Endothelial cell (in vitro differentiated cells): ENCODE measurements at regions not wholly inside any gene's neighbourhood (a gene's known extent, or its start where the extent isn't known, plus 50 kb on each side); places are given as distances from the start of the nearest gene placed in this dataset.

Experiments used
- DNase-seq: peaks from one replicate; pipeline ENCODE4 v3.0.0; 2021; ENCODE audit warnings: low spot score
- H3K27ac Mint-ChIP-seq: one replicate; pipeline ENCODE4 v1.8.0; 2021; ENCODE audit warnings: mixed read lengths, inconsistent platforms; ENCODE audit not compliant: unreplicated experiment
- H3K27me3 Mint-ChIP-seq: one replicate; pipeline ENCODE4 v1.8.0; 2021; ENCODE audit warnings: mild to moderate bottlenecking, moderate library complexity, mixed read lengths, inconsistent platforms; ENCODE audit not compliant: unreplicated experiment
- H3K36me3 Mint-ChIP-seq: one replicate; pipeline ENCODE4 v1.8.0; 2021; ENCODE audit warnings: mild to moderate bottlenecking, low read depth, mixed read lengths, inconsistent platforms; ENCODE audit not compliant: unreplicated experiment
- H3K4me1 Mint-ChIP-seq: one replicate; pipeline ENCODE4 v1.8.0; 2021; ENCODE audit warnings: mild to moderate bottlenecking, mixed read lengths, inconsistent platforms; ENCODE audit not compliant: unreplicated experiment
- H3K4me3 Mint-ChIP-seq: one replicate; pipeline ENCODE4 v1.8.0; 2021; ENCODE audit warnings: mild to moderate bottlenecking, mixed read lengths, inconsistent platforms; ENCODE audit not compliant: unreplicated experiment
- H3K9me3 Mint-ChIP-seq: one replicate; pipeline ENCODE4 v1.8.0; 2021; ENCODE audit warnings: mixed read lengths, inconsistent platforms; ENCODE audit not compliant: unreplicated experiment
- TF ChIP-seq, protein P1 (sequence below): fragments of 200-600 bp; sonication (generic); IDR thresholded peaks from one replicate; pipeline ENCODE4 v1.5.0; 2021; ENCODE audit warnings: antibody characterized with exemption; ENCODE audit not compliant: unreplicated experiment

DNA sequence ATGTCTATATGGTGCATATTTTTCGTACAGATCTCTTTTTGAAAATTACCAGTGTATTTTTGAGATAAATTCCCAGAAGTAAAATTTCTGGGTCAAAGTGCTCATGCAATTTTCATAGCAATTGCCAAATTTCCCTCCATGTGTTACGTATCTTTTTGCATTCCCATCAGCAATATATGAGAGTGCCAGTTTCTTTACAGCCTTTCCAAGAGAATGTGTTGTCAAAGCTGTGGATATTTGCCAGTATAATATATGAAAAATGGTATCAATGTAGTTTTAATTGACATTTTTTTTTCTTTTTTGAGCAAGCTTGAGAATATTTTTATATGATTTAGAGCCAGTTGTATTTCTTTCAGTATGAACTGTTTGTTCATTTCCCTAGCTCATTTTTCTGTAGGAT, 399.0 kb upstream of the KLF12 start:
- no peak overlapping the region for H3K27ac Mint-ChIP-seq
- no peaks in the 10 kb centered on the region for H3K4me1 Mint-ChIP-seq
- no peak overlapping the region for H3K4me3 Mint-ChIP-seq
- no peak for DNase-seq
- no peaks in the 10 kb centered on the region for H3K36me3 Mint-ChIP-seq
- TF ChIP-seq, protein P1, sequence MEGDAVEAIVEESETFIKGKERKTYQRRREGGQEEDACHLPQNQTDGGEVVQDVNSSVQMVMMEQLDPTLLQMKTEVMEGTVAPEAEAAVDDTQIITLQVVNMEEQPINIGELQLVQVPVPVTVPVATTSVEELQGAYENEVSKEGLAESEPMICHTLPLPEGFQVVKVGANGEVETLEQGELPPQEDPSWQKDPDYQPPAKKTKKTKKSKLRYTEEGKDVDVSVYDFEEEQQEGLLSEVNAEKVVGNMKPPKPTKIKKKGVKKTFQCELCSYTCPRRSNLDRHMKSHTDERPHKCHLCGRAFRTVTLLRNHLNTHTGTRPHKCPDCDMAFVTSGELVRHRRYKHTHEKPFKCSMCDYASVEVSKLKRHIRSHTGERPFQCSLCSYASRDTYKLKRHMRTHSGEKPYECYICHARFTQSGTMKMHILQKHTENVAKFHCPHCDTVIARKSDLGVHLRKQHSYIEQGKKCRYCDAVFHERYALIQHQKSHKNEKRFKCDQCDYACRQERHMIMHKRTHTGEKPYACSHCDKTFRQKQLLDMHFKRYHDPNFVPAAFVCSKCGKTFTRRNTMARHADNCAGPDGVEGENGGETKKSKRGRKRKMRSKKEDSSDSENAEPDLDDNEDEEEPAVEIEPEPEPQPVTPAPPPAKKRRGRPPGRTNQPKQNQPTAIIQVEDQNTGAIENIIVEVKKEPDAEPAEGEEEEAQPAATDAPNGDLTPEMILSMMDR: no peak
- H3K9me3 Mint-ChIP-seq: no peaks in the 10 kb centered on the region
- no peaks in the 10 kb centered on the region for H3K27me3 Mint-ChIP-seq

DNA sequence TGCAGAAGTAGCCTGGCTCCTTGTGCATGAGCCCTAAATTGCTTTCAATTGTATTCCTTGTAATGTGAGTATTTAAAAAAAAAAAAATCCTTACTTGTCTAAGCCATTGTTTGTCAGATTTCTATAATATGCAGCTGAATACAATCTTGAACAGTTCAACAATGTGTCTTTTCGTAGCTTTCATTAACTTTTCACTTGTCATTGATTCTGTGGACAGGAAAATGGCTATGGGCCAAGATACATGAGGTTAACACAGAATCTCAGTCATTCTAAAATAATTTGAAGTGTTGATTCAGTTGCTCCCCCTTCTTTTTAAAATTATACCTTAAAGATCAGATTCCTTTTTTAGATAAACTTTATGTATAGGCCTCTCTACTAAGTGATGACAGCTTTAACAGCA, 395.8 kb upstream of the KLF12 start:
- Mint-ChIP-seq H3K27ac (no peak overlapping the region), H3K4me3 (no peak overlapping the region), H3K27me3 (peaks cover 1% of the 10 kb centered on the region), H3K9me3 (no peaks in the 10 kb centered on the region), H3K4me1 (no peaks in the 10 kb centered on the region), H3K36me3 (no peaks in the 10 kb centered on the region)
- TF ChIP-seq, protein P1: no peak
- DNase-seq: no peak

DNA sequence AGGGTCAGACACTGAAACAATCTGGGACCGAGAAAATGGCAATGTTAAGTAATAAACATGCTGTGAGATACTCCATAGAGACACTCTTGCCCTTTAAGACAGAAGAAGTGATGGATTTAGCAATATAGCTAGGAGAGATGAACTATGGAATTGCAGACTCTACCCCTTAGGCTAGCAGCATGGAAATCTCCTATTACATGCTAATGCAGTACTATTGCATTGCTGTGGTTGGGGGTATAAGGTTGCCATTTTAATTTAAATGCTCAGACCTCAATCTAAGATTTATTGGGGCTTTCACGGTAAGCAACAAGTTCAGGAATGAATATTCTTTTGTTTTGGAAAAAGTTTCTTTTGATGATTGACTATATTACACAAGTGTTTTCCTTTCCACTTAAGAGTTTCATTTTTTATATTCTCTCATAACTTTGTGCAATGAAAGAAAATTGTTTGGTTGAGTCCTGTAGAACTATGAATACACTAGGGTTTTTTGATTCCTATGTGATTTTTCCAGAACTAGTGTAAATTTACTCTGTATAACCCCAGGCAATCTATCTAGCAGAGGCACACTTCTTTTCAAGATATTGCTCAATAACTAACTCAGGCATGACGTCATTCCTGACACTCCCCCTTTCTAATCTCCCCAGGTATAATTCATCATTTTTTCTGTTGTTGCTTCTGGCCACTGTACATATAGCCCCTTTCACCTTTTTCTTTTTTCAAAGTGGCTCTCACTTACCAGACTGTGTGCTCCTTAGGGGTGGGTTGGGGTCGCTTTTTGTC, 394.7 kb upstream of the KLF12 start:
- no peak overlapping the region for H3K4me3 Mint-ChIP-seq
- H3K36me3 Mint-ChIP-seq: no peaks in the 10 kb centered on the region
- TF ChIP-seq, protein P1: no peak
- H3K27ac Mint-ChIP-seq: no peak overlapping the region
- no peaks in the 10 kb centered on the region for H3K4me1 Mint-ChIP-seq
- DNase-seq: no peak
- peaks cover 1% of the 10 kb centered on the region for H3K27me3 Mint-ChIP-seq
- H3K9me3 Mint-ChIP-seq: no peaks in the 10 kb centered on the region

DNA sequence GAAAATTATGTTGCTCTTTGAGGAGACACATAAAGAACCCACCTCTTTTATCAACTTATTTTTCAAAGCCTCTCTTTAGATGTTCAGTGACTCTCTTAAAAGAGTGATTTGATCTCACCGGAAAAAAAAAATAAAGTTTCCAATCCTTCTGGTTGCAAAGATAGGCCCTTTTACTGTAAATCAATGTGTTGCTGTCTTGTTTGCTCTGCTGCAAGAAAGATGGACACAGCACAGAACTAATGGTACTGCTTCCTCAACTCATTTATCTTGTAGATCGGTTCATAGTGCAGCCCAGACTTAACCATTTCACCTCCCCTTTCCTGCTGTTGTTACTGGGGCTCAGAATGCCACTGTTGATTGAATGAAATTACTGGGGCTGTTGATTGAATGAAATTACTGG, 388.9 kb upstream of the KLF12 start:
- DNase-seq: no peak
- H3K9me3 Mint-ChIP-seq: no peaks in the 10 kb centered on the region
- no peaks in the 10 kb centered on the region for H3K36me3 Mint-ChIP-seq
- H3K4me3 Mint-ChIP-seq: no peak overlapping the region
- no peak overlapping the region for H3K27ac Mint-ChIP-seq
- H3K4me1 Mint-ChIP-seq: no peaks in the 10 kb centered on the region
- peaks cover 1% of the 10 kb centered on the region for H3K27me3 Mint-ChIP-seq
- TF ChIP-seq, protein P1: no peak

DNA sequence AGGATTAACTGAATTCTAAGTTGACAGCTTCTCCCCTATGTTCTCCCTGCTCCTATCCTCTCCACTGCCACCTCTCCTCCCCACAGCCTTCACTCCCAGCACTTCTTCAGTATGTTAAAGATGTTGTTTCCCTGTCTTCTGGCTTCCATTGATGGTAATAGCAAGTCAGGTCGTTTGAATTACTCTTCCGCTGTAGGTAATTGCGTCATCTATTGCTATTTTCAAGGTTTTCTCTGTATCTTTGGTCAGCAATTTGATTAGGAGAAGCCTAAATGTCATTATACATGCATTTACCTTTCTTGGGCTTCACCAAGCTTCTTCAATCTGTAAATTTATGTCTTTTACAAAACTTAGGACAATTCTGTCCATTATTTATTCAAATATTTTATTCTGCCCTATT, 377.3 kb upstream of the KLF12 start:
- DNase-seq: no peak
- no peaks in the 10 kb centered on the region for H3K36me3 Mint-ChIP-seq
- TF ChIP-seq, protein P1: no peak
- no peak overlapping the region for H3K27ac Mint-ChIP-seq
- no peak overlapping the region for H3K4me3 Mint-ChIP-seq
- no peaks in the 10 kb centered on the region for H3K4me1 Mint-ChIP-seq
- H3K9me3 Mint-ChIP-seq: no peaks in the 10 kb centered on the region
- no peaks in the 10 kb centered on the region for H3K27me3 Mint-ChIP-seq
